Memory B cell (primary cell): ENCODE measurements at regions not wholly inside any gene's neighbourhood (a gene's known extent, or its start where the extent isn't known, plus 50 kb on each side); places are given as distances from the start of the nearest gene placed in this dataset.
"Not testable (repeated sequence)": the region's sequence is repeated elsewhere in the genome, so short reads cannot be mapped to it uniquely, and the experiment has no call there.

Experiments used
- ATAC-seq: fragments of 150-1000 bp; cut with Tn5 transposase; 2 replicates; pipeline ENCODE4 v1.10.0; 2021; ENCODE audit warnings: low read depth, mild to moderate bottlenecking, moderate library complexity
- DNase-seq, 2 donors: peaks; one replicate each; pipeline ENCODE4 v3.0.0; 2022; ENCODE audit warnings: low spot score in 2 of 2
- H3K27ac Mint-ChIP-seq: one replicate; pipeline ENCODE4 v1.8.0; 2022; ENCODE audit warnings: mild to moderate bottlenecking, moderate library complexity, mixed read lengths
- H3K27me3 Mint-ChIP-seq: one replicate; pipeline ENCODE4 v1.8.0; 2022; ENCODE audit warnings: mixed read lengths
- H3K36me3 Mint-ChIP-seq: one replicate; pipeline ENCODE4 v1.8.0; 2022; ENCODE audit warnings: mild to moderate bottlenecking, mixed read lengths
- H3K4me1 Mint-ChIP-seq: one replicate; pipeline ENCODE4 v1.8.0; 2022; ENCODE audit warnings: mixed read lengths
- H3K4me3 Mint-ChIP-seq: one replicate; pipeline ENCODE4 v1.8.0; 2022; ENCODE audit warnings: mild to moderate bottlenecking, moderate library complexity, mixed read lengths
- H3K9me3 Mint-ChIP-seq: one replicate; pipeline ENCODE4 v1.8.0; 2022; ENCODE audit warnings: mixed read lengths

- Mint-ChIP-seq H3K4me1 (no peaks in the 10 kb centered on the region), H3K36me3 (no peaks in the 10 kb centered on the region), H3K9me3 (peaks cover 1% of the 10 kb centered on the region), H3K27ac (no peak overlapping the region), H3K27me3 (peaks cover 6% of the 10 kb centered on the region), H3K4me3 (no peak overlapping the region)
- DNase-seq (no peak), ATAC-seq (no peak)
Measured at GRCh38 chr15:45866616-45867015, 231.8 kb downstream of the SQOR start.

GRCh38 chr15:45867281-45867680 lies 232.5 kb downstream of the SQOR start:
- H3K9me3 Mint-ChIP-seq: peaks cover 3% of the 10 kb centered on the region
- H3K4me3 Mint-ChIP-seq: no peak overlapping the region

GRCh38 chr15:45868109-45868691 lies 233.4 kb downstream of the SQOR start:
- no peaks in the 10 kb centered on the region for H3K36me3 Mint-ChIP-seq
- H3K4me1 Mint-ChIP-seq: no peaks in the 10 kb centered on the region
- DNase-seq (no peak), ATAC-seq (no peak)
- peaks cover 7% of the 10 kb centered on the region for H3K9me3 Mint-ChIP-seq
- H3K27ac Mint-ChIP-seq: no peak overlapping the region
- no peak overlapping the region for H3K4me3 Mint-ChIP-seq
- peaks cover 6% of the 10 kb centered on the region for H3K27me3 Mint-ChIP-seq

More at GRCh38 chr15:45867281-45867680, 232.5 kb downstream of the SQOR start:
- no peak for ATAC-seq
- Mint-ChIP-seq H3K27ac (no peak overlapping the region), H3K27me3 (peaks cover 6% of the 10 kb centered on the region), H3K36me3 (no peaks in the 10 kb centered on the region), H3K4me1 (no peaks in the 10 kb centered on the region)
- DNase-seq: no peak

- H3K27ac Mint-ChIP-seq: no peak overlapping the region
- no peak overlapping the region for H3K4me3 Mint-ChIP-seq
- H3K4me1 Mint-ChIP-seq: no peaks in the 10 kb centered on the region
- peaks cover 8% of the 10 kb centered on the region for H3K27me3 Mint-ChIP-seq
- ATAC-seq (no peak), DNase-seq (no peak)
- H3K36me3 Mint-ChIP-seq: no peaks in the 10 kb centered on the region
- peaks cover 7% of the 10 kb centered on the region for H3K9me3 Mint-ChIP-seq
Measured at GRCh38 chr15:45869034-45869668, 234.3 kb downstream of the SQOR start.

- no peak for ATAC-seq
- H3K4me1 Mint-ChIP-seq: no peaks in the 10 kb centered on the region
- DNase-seq: no peak
- no peak overlapping the region for H3K27ac Mint-ChIP-seq
- H3K36me3 Mint-ChIP-seq: no peaks in the 10 kb centered on the region
- peaks cover 3% of the 10 kb centered on the region for H3K27me3 Mint-ChIP-seq
- no peak overlapping the region for H3K4me3 Mint-ChIP-seq
- H3K9me3 Mint-ChIP-seq: peaks cover 11% of the 10 kb centered on the region
Measured at GRCh38 chr15:45871121-45871855, 236.5 kb downstream of the SQOR start.

GRCh38 chr15:45873781-45874180 lies 239.0 kb downstream of the SQOR start:
- Mint-ChIP-seq H3K27me3 (peaks cover 2% of the 10 kb centered on the region), H3K9me3 (peaks cover 14% of the 10 kb centered on the region), H3K27ac (no peak overlapping the region), H3K4me1 (no peaks in the 10 kb centered on the region), H3K36me3 (no peaks in the 10 kb centered on the region), H3K4me3 (no peak overlapping the region)
- ATAC-seq: no peak
- DNase-seq: no peak

DNA sequence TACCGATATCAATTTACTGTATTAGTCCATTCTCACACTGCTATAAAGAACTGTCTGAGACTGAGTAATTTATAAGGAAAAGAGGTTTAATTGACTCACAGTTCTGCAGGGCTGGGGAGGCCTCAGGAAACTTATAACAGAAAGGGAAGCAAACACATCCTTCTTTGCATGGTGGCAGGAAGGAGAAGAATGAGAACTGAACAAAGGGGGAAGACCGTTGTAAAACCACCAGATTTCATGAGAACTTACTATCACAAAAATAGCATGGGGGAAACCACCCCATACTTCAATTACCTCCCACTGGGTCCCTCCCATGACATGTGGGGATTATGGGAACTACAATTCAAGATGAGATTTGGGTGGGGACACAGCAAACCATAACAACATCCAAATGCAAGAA lies 239.7 kb downstream of the SQOR start:
- not testable (repeated sequence) for H3K4me3 Mint-ChIP-seq, DNase-seq, H3K27ac Mint-ChIP-seq, H3K4me1 Mint-ChIP-seq, ATAC-seq, H3K27me3 Mint-ChIP-seq, H3K36me3 Mint-ChIP-seq
- H3K9me3 Mint-ChIP-seq: peaks cover 14% of the 10 kb centered on the region

- Mint-ChIP-seq H3K36me3 (no peaks in the 10 kb centered on the region), H3K9me3 (peaks cover 4% of the 10 kb centered on the region), H3K27me3 (no peaks in the 10 kb centered on the region), H3K27ac (no peak overlapping the region), H3K4me1 (no peaks in the 10 kb centered on the region), H3K4me3 (no peak overlapping the region)
- no peak for ATAC-seq
- no peak for DNase-seq
Measured at GRCh38 chr15:45884289-45884688, 249.5 kb downstream of the SQOR start.

DNA sequence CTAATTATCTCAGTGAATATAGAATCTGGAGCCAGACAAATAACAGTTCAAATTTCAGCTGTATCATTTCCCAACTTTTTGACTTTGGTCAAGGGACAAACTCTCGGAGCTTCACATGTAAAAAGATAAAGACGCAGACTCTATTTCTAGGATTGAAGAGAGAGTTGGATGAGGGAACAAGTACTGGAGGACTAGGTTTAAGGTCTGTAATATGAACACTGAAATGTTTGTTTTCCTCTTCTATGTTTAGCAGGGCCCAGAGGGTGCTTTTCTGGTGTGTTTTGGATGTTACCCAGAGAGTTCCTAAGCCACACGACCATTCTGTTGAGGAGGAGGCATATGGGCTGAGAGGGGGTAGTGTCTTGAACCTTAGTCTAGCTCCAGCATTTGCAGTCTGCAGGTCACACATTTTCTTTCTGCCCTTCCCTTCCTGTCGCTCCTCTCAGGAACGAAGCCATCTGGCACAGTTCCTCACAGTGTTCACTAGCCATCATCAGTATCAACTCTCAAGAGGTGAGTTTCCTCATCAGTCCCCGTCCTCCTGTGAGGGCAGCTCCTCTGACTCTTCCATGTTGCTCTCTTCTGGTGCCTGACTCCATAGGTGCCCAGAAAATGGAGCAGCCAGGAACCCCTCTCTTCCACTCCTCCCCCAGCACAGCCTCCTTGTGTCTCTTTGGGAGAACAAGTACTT lies 250.1 kb downstream of the SQOR start:
- H3K27me3 Mint-ChIP-seq: no peaks in the 10 kb centered on the region
- no peaks in the 10 kb centered on the region for H3K4me1 Mint-ChIP-seq
- no peaks in the 10 kb centered on the region for H3K36me3 Mint-ChIP-seq
- no peak overlapping the region for H3K27ac Mint-ChIP-seq
- ATAC-seq (no peak), DNase-seq (no peak)
- H3K9me3 Mint-ChIP-seq: peaks cover 4% of the 10 kb centered on the region
- H3K4me3 Mint-ChIP-seq: no peak overlapping the region

- H3K9me3 Mint-ChIP-seq: peaks cover 4% of the 10 kb centered on the region
Measured at GRCh38 chr15:45885801-45886200, 251.0 kb downstream of the SQOR start.

DNA sequence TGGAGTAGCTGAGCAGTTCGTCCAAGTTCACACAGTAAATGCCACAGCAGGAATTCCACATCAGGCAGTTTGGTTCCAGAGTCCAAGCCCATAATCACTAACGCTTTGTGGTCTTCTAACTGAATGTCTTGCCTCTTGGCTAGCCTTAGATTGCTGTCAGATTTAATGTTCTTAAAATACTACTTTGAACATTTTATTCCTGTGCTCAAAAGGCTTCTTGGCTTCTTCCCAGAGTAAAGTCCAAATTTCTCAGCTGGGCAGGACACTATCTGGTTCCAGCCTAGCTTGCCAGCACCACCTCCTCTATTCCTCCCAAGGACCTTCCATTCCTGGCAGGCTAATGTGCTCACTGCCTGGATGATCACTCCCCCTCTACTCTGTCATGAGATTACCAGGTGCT lies 256.9 kb downstream of the SQOR start:
- ATAC-seq (no peak), DNase-seq (no peak)
- Mint-ChIP-seq H3K27me3 (no peaks in the 10 kb centered on the region), H3K4me3 (no peak overlapping the region), H3K9me3 (peaks cover 4% of the 10 kb centered on the region), H3K36me3 (no peaks in the 10 kb centered on the region), H3K4me1 (no peaks in the 10 kb centered on the region), H3K27ac (no peak overlapping the region)

More at GRCh38 chr15:45885801-45886200, 251.0 kb downstream of the SQOR start:
- Mint-ChIP-seq H3K4me3 (no peak overlapping the region), H3K36me3 (no peaks in the 10 kb centered on the region), H3K27me3 (no peaks in the 10 kb centered on the region), H3K4me1 (no peaks in the 10 kb centered on the region), H3K27ac (no peak overlapping the region)
- DNase-seq: no peak
- ATAC-seq: no peak

GRCh38 chr15:45892182-45892581 lies 257.4 kb downstream of the SQOR start:
- Mint-ChIP-seq H3K36me3 (no peaks in the 10 kb centered on the region), H3K4me1 (no peaks in the 10 kb centered on the region)
- ATAC-seq: no peak

DNA sequence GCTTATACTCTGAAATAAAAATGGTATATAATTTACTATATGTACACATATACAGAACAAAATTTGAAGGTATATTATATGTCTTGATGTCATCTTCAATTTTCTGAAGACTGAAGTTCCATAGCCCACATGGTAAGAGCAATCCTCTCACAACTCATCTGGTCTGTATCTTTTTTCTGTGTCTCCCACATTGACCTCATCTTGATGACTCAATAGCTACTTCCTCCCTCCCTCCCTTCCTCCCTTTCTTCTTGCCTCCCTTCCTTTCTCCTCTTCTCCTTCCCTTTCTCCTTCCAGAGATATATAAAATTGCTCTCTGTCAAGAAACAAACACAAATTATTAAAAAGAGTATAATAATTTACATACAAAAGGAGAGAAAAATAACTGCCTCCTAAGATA lies 268.5 kb downstream of the SQOR start:
- no peaks in the 10 kb centered on the region for H3K4me1 Mint-ChIP-seq
- ATAC-seq: no peak
- peaks cover 4% of the 10 kb centered on the region for H3K9me3 Mint-ChIP-seq
- no peak overlapping the region for H3K4me3 Mint-ChIP-seq
- DNase-seq: no peak
- H3K27ac Mint-ChIP-seq: no peak overlapping the region
- no peaks in the 10 kb centered on the region for H3K36me3 Mint-ChIP-seq
- H3K27me3 Mint-ChIP-seq: peaks cover 4% of the 10 kb centered on the region

More at GRCh38 chr15:45892182-45892581, 257.4 kb downstream of the SQOR start:
- Mint-ChIP-seq H3K27me3 (no peaks in the 10 kb centered on the region), H3K27ac (no peak overlapping the region), H3K9me3 (peaks cover 2% of the 10 kb centered on the region), H3K4me3 (no peak overlapping the region)
- DNase-seq: no peak

DNA sequence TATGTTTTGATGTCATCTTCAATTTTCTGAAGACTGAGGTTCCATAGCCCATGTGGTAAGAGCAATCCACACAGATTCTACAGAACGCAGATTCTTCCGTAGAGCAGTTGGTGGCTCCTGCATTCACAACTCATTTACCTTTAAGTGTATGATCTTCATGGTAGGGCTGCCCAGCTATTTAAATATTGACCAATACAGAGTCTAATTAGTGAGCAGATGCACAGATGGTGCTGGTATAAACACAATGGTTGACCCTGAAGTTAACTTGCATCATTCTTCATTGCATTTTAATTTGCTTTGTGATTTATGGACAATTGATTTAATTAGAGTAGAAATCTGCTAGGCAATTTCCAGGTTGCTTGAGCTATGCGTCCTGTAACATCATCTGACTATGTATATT lies 269.2 kb downstream of the SQOR start:
- peaks cover 4% of the 10 kb centered on the region for H3K27me3 Mint-ChIP-seq
- ATAC-seq (no peak), DNase-seq (no peak)
- H3K27ac Mint-ChIP-seq: no peak overlapping the region
- H3K36me3 Mint-ChIP-seq: no peaks in the 10 kb centered on the region
- H3K9me3 Mint-ChIP-seq: peaks cover 4% of the 10 kb centered on the region
- H3K4me3 Mint-ChIP-seq: no peak overlapping the region
- no peaks in the 10 kb centered on the region for H3K4me1 Mint-ChIP-seq
